B cell (primary cell): ENCODE measurements at regions not wholly inside any gene's neighbourhood (a gene's known extent, or its start where the extent isn't known, plus 50 kb on each side); places are given as distances from the start of the nearest gene placed in this dataset.

Source experiments
- ATAC-seq: fragments of 200-7000 bp; cut with Tn5 transposase; one replicate; pipeline ENCODE4 v1.10.0; 2021; ENCODE audit warnings: low read depth, mild to moderate bottlenecking, moderate number of reproducible peaks, moderate library complexity
- CTCF ChIA-PET: fragments of 350-600 bp; sonication (Branson Sonifier 250); formaldehyde crosslinking; loops from one replicate; lab custom pipeline; 2021; ENCODE audit warnings: antibody characterized with exemption, inconsistent platforms; lab: Charles Lee
- POLR2A ChIA-PET: fragments of 350-600 bp; sonication (Branson Sonifier 250); formaldehyde crosslinking; loops from one replicate; lab custom pipeline; 2021; ENCODE audit warnings: antibody characterized with exemption; lab: Charles Lee
- DNase-seq: peaks from one replicate; pipeline ENCODE4 v3.0.0; 2013
- H2AFZ ChIP-seq: 2 replicates; pipeline ENCODE4 v1.6.1; 2012; ENCODE audit warnings: mild to moderate bottlenecking, low read depth, low read length; ENCODE audit not compliant: insufficient read depth, poor library complexity, severe bottlenecking
- H3K27ac ChIP-seq, 2 donors: 1 replicate in 1 of 2; 2 replicates in 1 of 2; pipeline ENCODE4 v1.5.1; 2012 to 2013; ENCODE audit warnings: low read length in 2 of 2, mild to moderate bottlenecking in 2 of 2, moderate library complexity in 1 of 2
- H3K27me3 ChIP-seq, 4 experiments: fragments of 200-600 bp in 1 of 4; sonication (generic) in 1 of 4; replicated peaks in 1 of 4; 1 replicate in 2 of 4; 2 replicates in 2 of 4; pipeline versions ENCODE4 v1.6.1 to v1.7.0; 2013 to 2016; ENCODE audit warnings: low read length in 3 of 4, mild to moderate bottlenecking in 2 of 4, mixed read lengths in 1 of 4, moderate library complexity in 1 of 4; ENCODE audit not compliant: insufficient read depth in 4 of 4, control insufficient read depth in 3 of 4; ENCODE audit errors: control extremely low read depth in 1 of 4
- H3K36me3 ChIP-seq, 2 experiments: replicated peaks in 1 of 2; 1 replicate in 1 of 2; 2 replicates in 1 of 2; pipeline versions ENCODE4 v1.6.1 to v1.7.1; 2013; ENCODE audit warnings: low read length in 1 of 2; ENCODE audit not compliant: insufficient read depth in 2 of 2, control insufficient read depth in 1 of 2; ENCODE audit errors: control extremely low read depth in 1 of 2, extremely low read depth in 1 of 2
- H3K4me1 ChIP-seq, 2 donors: fragments of 200-600 bp in 1 of 2; sonication (generic) in 1 of 2; 1 replicate in 1 of 2; 2 replicates in 1 of 2; pipeline versions ENCODE4 v1.5.1 to v1.6.1; 2013 to 2017; ENCODE audit warnings: low read length in 2 of 2; ENCODE audit not compliant: control insufficient read depth in 2 of 2, insufficient read depth in 2 of 2
- H3K4me2 ChIP-seq: replicated peaks from 2 replicates; pipeline ENCODE3; 2012; ENCODE audit warnings: mild to moderate bottlenecking, low read depth, low read length; ENCODE audit not compliant: poor library complexity, severe bottlenecking
- H3K4me3 ChIP-seq, 5 experiments: fragments of 200-600 bp in 1 of 5; sonication (generic) in 1 of 5; 1 replicate in 3 of 5; 2 replicates in 2 of 5; pipeline versions ENCODE4 v1.5.1 to v1.7.0; 2011 to 2016; ENCODE audit warnings: low read length in 4 of 5, mild to moderate bottlenecking in 4 of 5, low read depth in 2 of 5, control low read depth in 1 of 5, moderate library complexity in 1 of 5; ENCODE audit not compliant: insufficient read depth in 1 of 5; ENCODE audit errors: control extremely low read depth in 1 of 5, extremely low read depth in 1 of 5
- H3K79me2 ChIP-seq: fragments of 200-600 bp; sonication (generic); one replicate; pipeline ENCODE4 v1.6.0; 2016; ENCODE audit warnings: low read length; ENCODE audit not compliant: control insufficient read depth, insufficient read depth
- H3K9ac ChIP-seq: fragments of 200-600 bp; sonication (generic); 2 replicates; pipeline ENCODE4 v1.6.1; 2017; ENCODE audit warnings: mild to moderate bottlenecking, low read length, moderate library complexity
- H3K9me3 ChIP-seq, 3 donors: one replicate each; pipeline versions ENCODE4 v1.6.1 to v1.7.1; 2013; ENCODE audit warnings: low read length in 2 of 3; ENCODE audit not compliant: control insufficient read depth in 2 of 3, insufficient read depth in 1 of 3; ENCODE audit errors: control extremely low read depth in 1 of 3
- H4K20me1 ChIP-seq: 2 replicates; pipeline ENCODE4 v1.6.0; 2012; ENCODE audit warnings: mild to moderate bottlenecking, low read length; ENCODE audit not compliant: insufficient read depth, control insufficient read depth, poor library complexity, severe bottlenecking
- H3K27ac Mint-ChIP-seq: one replicate; pipeline ENCODE4 v1.8.0; 2021; ENCODE audit warnings: mixed read lengths
- H3K27me3 Mint-ChIP-seq: one replicate; pipeline ENCODE4 v1.8.0; 2021; ENCODE audit warnings: mixed read lengths
- H3K4me1 Mint-ChIP-seq: one replicate; pipeline ENCODE4 v1.8.0; 2021; ENCODE audit warnings: mixed read lengths
- H3K4me3 Mint-ChIP-seq: one replicate; pipeline ENCODE4 v1.8.0; 2021; ENCODE audit warnings: mixed read lengths
- H3K9me3 Mint-ChIP-seq: one replicate; pipeline ENCODE4 v1.8.0; 2022; ENCODE audit warnings: mixed read lengths; ENCODE audit not compliant: insufficient read depth
- EZH2 ChIP-seq: IDR thresholded peaks from 2 replicates; pipeline ENCODE4 v1.6.1; 2012; ENCODE audit warnings: borderline replicate concordance, low read depth, mild to moderate bottlenecking, moderate library complexity, low read length; ENCODE audit not compliant: insufficient read depth, poor library complexity, severe bottlenecking
- WGBS: methylation state at CpG from one replicate; pipeline ENCODE4 v1.1.5; 2013; ENCODE audit warnings: missing lambda C conversion rate; ENCODE audit not compliant: insufficient coverage; 5-methylcytosine and 5-hydroxymethylcytosine counted together
- intact Hi-C: fragments of 100-400 bp; cut with micrococcal nuclease; formaldehyde crosslinking; loops from one replicate; pipeline ENCODE4 v1.10.0; 2022
- TF ChIP-seq, protein P1 (sequence below): fragments of 200-600 bp; IDR thresholded peaks from one replicate; pipeline ENCODE4 v1.8.0; 2022; ENCODE audit warnings: antibody characterized with exemption, mild to moderate bottlenecking

GRCh38 chr13:80055847-80056246 lies 285.1 kb downstream of the SPRY2 start:
- Histone ChIP-seq H3K27ac (no peak overlapping the region), H3K4me3 (no peak overlapping the region), H3K9me3 (peaks cover 0 to 4% (median 0%) of the 10 kb centered on the region in 3 donors), H3K27me3 (no peaks in the 10 kb centered on the region), H3K79me2 (no peaks in the 10 kb centered on the region), H3K36me3 (no peaks in the 10 kb centered on the region), H3K4me1 (no peaks in the 10 kb centered on the region), H3K4me2 (no peak overlapping the region), H4K20me1 (no peaks in the 10 kb centered on the region), H3K9ac (no peak overlapping the region), H2AFZ (no peak overlapping the region)
- Mint-ChIP-seq H3K4me3 (no peak overlapping the region), H3K9me3 (no peaks in the 10 kb centered on the region), H3K27me3 (no peaks in the 10 kb centered on the region), H3K4me1 (peaks cover 5% of the 10 kb centered on the region), H3K27ac (no peak overlapping the region)
- ChIA-PET POLR2A (no interaction called here), CTCF (no interaction called here)
- intact Hi-C loops = no loop called here
- ATAC-seq (no peak), DNase-seq (no peak)
- TF ChIP-seq, protein P1, sequence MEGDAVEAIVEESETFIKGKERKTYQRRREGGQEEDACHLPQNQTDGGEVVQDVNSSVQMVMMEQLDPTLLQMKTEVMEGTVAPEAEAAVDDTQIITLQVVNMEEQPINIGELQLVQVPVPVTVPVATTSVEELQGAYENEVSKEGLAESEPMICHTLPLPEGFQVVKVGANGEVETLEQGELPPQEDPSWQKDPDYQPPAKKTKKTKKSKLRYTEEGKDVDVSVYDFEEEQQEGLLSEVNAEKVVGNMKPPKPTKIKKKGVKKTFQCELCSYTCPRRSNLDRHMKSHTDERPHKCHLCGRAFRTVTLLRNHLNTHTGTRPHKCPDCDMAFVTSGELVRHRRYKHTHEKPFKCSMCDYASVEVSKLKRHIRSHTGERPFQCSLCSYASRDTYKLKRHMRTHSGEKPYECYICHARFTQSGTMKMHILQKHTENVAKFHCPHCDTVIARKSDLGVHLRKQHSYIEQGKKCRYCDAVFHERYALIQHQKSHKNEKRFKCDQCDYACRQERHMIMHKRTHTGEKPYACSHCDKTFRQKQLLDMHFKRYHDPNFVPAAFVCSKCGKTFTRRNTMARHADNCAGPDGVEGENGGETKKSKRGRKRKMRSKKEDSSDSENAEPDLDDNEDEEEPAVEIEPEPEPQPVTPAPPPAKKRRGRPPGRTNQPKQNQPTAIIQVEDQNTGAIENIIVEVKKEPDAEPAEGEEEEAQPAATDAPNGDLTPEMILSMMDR = no peak
- no peak for TF ChIP-seq EZH2
- WGBS = 100% methylated on average over 3 of the region's 4 CpGs

DNA sequence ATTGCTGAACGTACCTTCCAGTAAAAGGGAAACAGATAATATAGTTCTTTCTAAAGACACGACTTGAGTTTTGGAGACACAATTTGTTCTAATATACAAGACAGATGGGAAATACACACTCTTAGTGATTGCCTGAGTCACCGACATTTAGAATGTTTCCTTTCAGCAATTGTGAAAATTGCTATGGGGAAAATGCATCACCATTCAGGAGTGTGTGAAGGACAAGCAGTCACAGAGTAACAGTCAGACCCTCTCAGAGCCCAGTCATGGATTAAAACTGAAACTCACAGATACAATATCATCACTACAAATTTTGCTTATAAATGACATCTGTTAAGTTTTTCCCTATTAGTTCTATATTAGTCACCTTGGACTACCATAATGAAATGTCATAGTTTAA lies 286.1 kb downstream of the SPRY2 start:
- Histone ChIP-seq H3K27ac (no peak overlapping the region), H3K4me1 (peaks cover 6% of the 10 kb centered on the region in 2 donors), H3K27me3 (no peaks in the 10 kb centered on the region), H3K4me2 (no peak overlapping the region), H3K9ac (no peak overlapping the region), H3K9me3 (peaks cover 0 to 4% (median 0%) of the 10 kb centered on the region in 3 donors), H3K4me3 (no peak overlapping the region), H4K20me1 (no peaks in the 10 kb centered on the region), H2AFZ (no peak overlapping the region), H3K36me3 (no peaks in the 10 kb centered on the region), H3K79me2 (no peaks in the 10 kb centered on the region)
- TF ChIP-seq EZH2 = no peak
- TF ChIP-seq, protein P1 = no peak
- Mint-ChIP-seq H3K4me3 (no peak overlapping the region), H3K9me3 (no peaks in the 10 kb centered on the region), H3K4me1 (peaks cover 12% of the 10 kb centered on the region), H3K27ac (no peak overlapping the region), H3K27me3 (no peaks in the 10 kb centered on the region)
- intact Hi-C loops = no loop called here
- WGBS = 92% methylated on average over 2 of the region's 3 CpGs
- DNase-seq = no peak
- CTCF ChIA-PET = no interaction called here
- POLR2A ChIA-PET = no interaction called here
- no peak for ATAC-seq
